Thoracic aorta (tissue), 2 donors: ENCODE measurements at regions not wholly inside any gene's neighbourhood (a gene's known extent, or its start where the extent isn't known, plus 50 kb on each side); places are given as distances from the start of the nearest gene placed in this dataset.
A peak's percentile ranks its signal among the peaks of the same experiment; 100 is the strongest.

Source experiments
- ATAC-seq: fragments of 150-250 bp; one replicate; pipeline ENCODE4 v1.8.0; 2017; ENCODE audit warnings: low read depth; ENCODE audit not compliant: insufficient number of reproducible peaks, low FRiP score
- DNase-seq: peaks from one replicate; pipeline ENCODE4 v3.0.0-alpha.2; 2020; ENCODE audit warnings: low spot score
- H3K27ac ChIP-seq, 2 donors: fragments of 200-600 bp; sonication (generic); 1 replicate in 1 of 2; 2 replicates in 1 of 2; pipeline ENCODE4 v1.5.1; 2016; ENCODE audit warnings: mild to moderate bottlenecking in 2 of 2, moderate library complexity in 2 of 2
- H3K27me3 ChIP-seq: fragments of 200-600 bp; sonication (generic); replicated peaks from 2 replicates; pipeline ENCODE4 v1.6.0; 2016; ENCODE audit warnings: mild to moderate bottlenecking; ENCODE audit not compliant: insufficient read depth
- H3K36me3 ChIP-seq: fragments of 200-600 bp; sonication (generic); one replicate; pipeline ENCODE4 v1.5.1; 2016
- H3K4me1 ChIP-seq, 2 donors: fragments of 200-600 bp; sonication (generic); 1 replicate in 1 of 2; 2 replicates in 1 of 2; pipeline versions ENCODE4 v1.5.1 to v1.6.0; 2016; ENCODE audit warnings: low read depth in 2 of 2, mild to moderate bottlenecking in 1 of 2; ENCODE audit not compliant: control insufficient read depth in 1 of 2
- H3K4me3 ChIP-seq: fragments of 200-600 bp; sonication (generic); 2 replicates; pipeline ENCODE4 v1.5.1; 2016; ENCODE audit warnings: mild to moderate bottlenecking
- H3K9me3 ChIP-seq: fragments of 200-600 bp; sonication (generic); 2 replicates; pipeline ENCODE4 v1.5.1; 2016
- CTCF ChIP-seq: fragments of 200-600 bp; sonication (generic); IDR thresholded peaks from one replicate; pipeline ENCODE4 v1.5.1; 2019; ENCODE audit warnings: antibody characterized with exemption

- ATAC-seq, result no peak
- Histone ChIP-seq H3K27ac (peak overlapping the region in 1 of 2 donors; percentile 28), H3K4me1 (peaks cover 16 to 94% of the 10 kb centered on the region in 2 donors), H3K27me3 (no peaks in the 10 kb centered on the region), H3K9me3 (no peaks in the 10 kb centered on the region), H3K36me3 (no peaks in the 10 kb centered on the region), H3K4me3 (no peak overlapping the region)
- TF ChIP-seq CTCF, result no peak
- no peak for DNase-seq
Measured at GRCh38 chr1:117678246-117678977, 72.6 kb downstream of the TENT5C start.

GRCh38 chr1:117679299-117679698 lies 73.5 kb downstream of the TENT5C start:
- H3K4me3 ChIP-seq, result no peak overlapping the region
- DNase-seq, result no peak

DNA sequence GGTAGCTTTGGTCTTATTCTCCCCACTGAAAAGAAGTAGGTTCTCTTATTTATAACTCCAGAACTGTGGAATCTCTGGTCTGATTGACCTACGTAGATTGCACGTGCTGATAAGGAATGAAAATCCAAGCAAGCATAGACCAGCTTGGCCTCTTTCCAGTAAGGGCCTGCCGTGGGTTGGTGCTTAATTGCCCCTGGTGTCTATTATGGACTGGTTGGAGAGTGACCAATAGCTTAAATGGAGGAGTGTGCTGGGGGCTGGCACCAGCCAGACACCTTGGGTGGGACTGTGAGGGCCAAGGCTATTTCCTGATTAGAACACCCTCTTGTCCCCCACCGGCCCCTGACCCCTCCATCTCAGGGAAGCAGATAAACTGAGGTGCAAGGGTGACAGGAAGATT lies 74.0 kb downstream of the TENT5C start:
- H3K4me3 ChIP-seq, result no peak overlapping the region
- H3K27me3 ChIP-seq, result no peaks in the 10 kb centered on the region
- ATAC-seq (no peak), DNase-seq (no peak)
- no peaks in the 10 kb centered on the region for H3K9me3 ChIP-seq
- peaks cover 16 to 90% of the 10 kb centered on the region in 2 donors for H3K4me1 ChIP-seq
- peak overlapping the region in 1 of 2 donors; percentile 14 for H3K27ac ChIP-seq
- H3K36me3 ChIP-seq, result no peaks in the 10 kb centered on the region
- TF ChIP-seq CTCF, result no peak

More at GRCh38 chr1:117679299-117679698, 73.5 kb downstream of the TENT5C start:
- H3K36me3 ChIP-seq, result no peaks in the 10 kb centered on the region
- peaks cover 16 to 96% of the 10 kb centered on the region in 2 donors for H3K4me1 ChIP-seq
- TF ChIP-seq CTCF, result no peak
- no peak for ATAC-seq
- H3K9me3 ChIP-seq, result no peaks in the 10 kb centered on the region
- no peaks in the 10 kb centered on the region for H3K27me3 ChIP-seq
- peak overlapping the region in 1 of 2 donors; percentile 28 for H3K27ac ChIP-seq

DNA sequence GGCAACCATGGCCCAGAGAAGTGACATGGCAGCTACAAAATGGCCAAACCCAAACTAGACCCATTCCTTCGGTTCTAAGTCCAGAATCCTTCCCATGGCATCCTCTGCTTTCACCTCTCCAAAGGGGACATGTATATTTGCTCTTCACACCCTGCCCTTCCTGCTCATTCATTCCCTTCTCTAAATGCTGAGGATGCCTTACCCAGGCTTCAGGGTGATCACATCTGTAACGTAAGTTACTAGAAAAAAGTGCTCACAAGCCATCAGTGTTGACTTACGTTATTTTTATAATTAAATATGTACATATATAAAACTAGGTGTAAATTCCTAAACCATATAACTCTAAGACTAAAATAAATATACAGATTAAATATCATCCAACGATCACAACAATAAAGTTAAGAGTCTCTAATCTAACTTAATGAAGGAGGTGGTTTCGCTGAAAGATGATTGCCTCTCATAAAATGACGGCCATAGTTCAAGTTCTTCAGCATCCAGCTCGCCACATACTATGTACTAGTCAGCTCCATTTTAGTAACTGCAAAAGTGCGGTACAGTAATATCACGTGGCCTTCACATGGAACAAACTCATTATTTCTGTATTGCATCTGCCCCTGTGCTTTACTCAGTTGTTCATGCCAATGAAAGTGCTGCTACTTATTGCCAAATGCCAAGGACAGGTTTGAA lies 74.6 kb downstream of the TENT5C start:
- no peak for ATAC-seq

More for the DNA sequence above, 74.6 kb downstream of the TENT5C start:
- Histone ChIP-seq H3K27ac (peak overlapping the region; percentile 89 to 93), H3K36me3 (no peaks in the 10 kb centered on the region), H3K4me1 (peaks cover 16 to 87% of the 10 kb centered on the region in 2 donors), H3K27me3 (no peaks in the 10 kb centered on the region), H3K9me3 (no peaks in the 10 kb centered on the region), H3K4me3 (no peak overlapping the region)
- no peak for DNase-seq
- TF ChIP-seq CTCF, result no peak
